AG09319 (cell line): ENCODE measurements at regions not wholly inside any gene's neighbourhood (a gene's known extent, or its start where the extent isn't known, plus 50 kb on each side); places are given as distances from the start of the nearest gene placed in this dataset.

Experiments used
- DNase-seq: peaks from one replicate; pipeline ENCODE4 v3.0.0-alpha.2; 2010; ENCODE audit warnings: low read depth; ENCODE audit errors: extremely low read depth
- TF ChIP-seq, protein P1 (sequence below): IDR thresholded peaks from 2 replicates; pipeline ENCODE4 v1.5.1; 2011; ENCODE audit warnings: low read depth, mild to moderate bottlenecking, inconsistent platforms, low read length, moderate library complexity

GRCh38 chr19:29404015-29404414, 121.8 kb upstream of the VSTM2B start:
- TF ChIP-seq, protein P1, sequence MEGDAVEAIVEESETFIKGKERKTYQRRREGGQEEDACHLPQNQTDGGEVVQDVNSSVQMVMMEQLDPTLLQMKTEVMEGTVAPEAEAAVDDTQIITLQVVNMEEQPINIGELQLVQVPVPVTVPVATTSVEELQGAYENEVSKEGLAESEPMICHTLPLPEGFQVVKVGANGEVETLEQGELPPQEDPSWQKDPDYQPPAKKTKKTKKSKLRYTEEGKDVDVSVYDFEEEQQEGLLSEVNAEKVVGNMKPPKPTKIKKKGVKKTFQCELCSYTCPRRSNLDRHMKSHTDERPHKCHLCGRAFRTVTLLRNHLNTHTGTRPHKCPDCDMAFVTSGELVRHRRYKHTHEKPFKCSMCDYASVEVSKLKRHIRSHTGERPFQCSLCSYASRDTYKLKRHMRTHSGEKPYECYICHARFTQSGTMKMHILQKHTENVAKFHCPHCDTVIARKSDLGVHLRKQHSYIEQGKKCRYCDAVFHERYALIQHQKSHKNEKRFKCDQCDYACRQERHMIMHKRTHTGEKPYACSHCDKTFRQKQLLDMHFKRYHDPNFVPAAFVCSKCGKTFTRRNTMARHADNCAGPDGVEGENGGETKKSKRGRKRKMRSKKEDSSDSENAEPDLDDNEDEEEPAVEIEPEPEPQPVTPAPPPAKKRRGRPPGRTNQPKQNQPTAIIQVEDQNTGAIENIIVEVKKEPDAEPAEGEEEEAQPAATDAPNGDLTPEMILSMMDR, result no peak
- DNase-seq, result no peak

DNA sequence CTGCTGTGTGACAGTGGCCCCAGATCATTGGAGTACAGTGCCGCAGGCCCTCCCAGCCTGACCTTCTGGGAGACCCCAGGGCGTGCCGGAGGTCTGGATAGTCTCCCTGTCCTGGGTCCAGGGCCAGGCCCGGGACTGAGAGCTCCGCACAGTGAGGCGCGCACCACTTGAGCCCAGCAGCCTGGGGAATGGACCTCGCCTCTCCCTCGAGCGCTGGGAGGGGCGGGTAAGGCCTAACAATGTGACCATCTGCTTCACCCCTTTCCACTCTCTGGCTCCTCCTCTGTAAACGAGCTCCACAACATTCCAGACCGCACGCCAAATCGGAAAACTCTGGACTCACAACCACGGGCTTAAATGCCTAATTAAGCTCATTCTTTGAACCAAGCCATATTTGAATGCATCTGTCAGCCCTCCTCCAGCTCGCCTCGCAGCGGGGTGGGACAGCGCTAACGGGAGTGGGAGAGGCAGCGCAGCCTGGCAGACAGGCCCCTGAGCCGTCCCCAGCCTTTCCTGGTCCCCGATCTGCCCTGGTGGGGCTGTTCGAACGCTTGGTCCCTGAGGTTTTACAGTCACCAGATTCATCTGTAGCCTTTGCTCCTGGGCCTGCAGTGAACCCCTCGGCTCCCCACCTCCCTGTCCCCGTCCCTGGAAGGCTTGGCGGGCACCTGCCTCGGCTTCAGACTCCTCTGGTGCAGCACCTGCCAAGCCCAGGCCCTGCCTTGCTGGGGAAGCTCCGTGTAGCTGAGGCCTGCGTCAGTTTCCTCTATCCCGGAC, 120.7 kb upstream of the VSTM2B start:
- DNase-seq, result no peak
- TF ChIP-seq, protein P1, result no peak

DNA sequence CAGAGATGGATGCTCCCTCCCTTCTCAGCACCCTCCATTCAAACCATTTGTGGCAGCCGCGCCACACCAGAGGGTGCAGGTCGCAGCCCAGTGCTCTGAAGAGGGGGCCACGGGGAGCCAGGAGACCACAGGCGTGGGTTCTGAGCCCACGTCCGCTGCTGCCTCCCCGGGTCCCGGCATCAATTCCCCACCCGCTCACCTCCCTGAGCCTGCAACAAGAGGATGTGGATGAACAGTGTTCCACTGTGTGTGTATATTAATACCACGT, 120.1 kb upstream of the VSTM2B start:
- no peak for DNase-seq
- TF ChIP-seq, protein P1, result no peak

DNA sequence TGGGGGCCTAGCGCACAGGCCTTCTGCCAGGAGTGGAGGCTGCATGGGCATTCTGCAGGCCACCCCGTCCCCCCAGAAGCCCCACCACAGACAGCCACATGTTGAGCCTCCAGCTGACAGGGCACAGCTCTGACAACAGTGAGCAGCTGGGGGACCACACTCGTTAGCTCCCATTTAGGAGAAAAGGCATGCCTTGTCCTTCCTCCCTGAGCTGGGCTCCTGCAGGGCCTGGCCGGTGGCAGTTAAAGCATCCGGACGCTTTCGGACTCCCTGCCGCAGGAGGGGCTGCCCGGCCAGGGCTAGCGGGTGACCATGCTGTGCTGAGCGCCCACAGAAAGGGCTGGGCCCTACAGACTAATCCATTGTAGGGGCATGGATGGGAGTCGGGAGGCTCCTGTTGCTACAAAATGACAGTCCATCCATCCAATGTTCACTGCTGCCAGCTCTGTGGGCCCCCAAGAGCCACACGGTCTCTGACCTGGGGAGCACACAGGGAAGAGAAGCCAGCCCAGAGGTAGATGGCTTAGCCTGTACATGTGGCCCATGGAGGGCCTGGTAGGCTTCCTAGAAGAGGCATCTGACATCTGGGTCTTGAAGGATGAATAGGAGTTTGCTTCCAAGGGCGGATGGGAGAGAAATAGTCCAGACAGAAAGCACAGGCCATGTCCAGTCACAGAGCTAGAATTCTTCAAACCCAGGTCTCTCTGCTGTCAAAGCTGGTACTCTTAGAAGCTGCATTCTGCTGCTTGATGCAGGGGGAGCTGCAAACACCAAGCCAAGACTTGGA, 116.5 kb upstream of the VSTM2B start:
- DNase-seq, result no peak
- TF ChIP-seq, protein P1, result no peak

- no peak for DNase-seq
- TF ChIP-seq, protein P1, result no peak
Observed at GRCh38 chr19:29410601-29411000, 115.2 kb upstream of the VSTM2B start.

- TF ChIP-seq, protein P1, result no peak
- no peak for DNase-seq
Observed at GRCh38 chr19:29411113-29411581, 114.6 kb upstream of the VSTM2B start.

GRCh38 chr19:29413435-29413834, 112.4 kb upstream of the VSTM2B start:
- no peak for DNase-seq
- TF ChIP-seq, protein P1, result no peak
